T-helper 1 cell treated with Interleukin-12 subunit alpha and Interleukin-12 subunit beta and Interleukin-4 antibody, amounts not matched to agents 30 μg/mL and 1 μg/mL, for 36 hours (primary cell): ENCODE measurements at regions not wholly inside any gene's neighbourhood (a gene's known extent, or its start where the extent isn't known, plus 50 kb on each side); places are given as distances from the start of the nearest gene placed in this dataset.

ENCODE experiments used
- H3K27ac Mint-ChIP-seq: one replicate; pipeline ENCODE4 v1.8.0; 2021; ENCODE audit warnings: mild to moderate bottlenecking, mixed read lengths
- H3K27me3 Mint-ChIP-seq: one replicate; pipeline ENCODE4 v1.8.0; 2021; ENCODE audit warnings: low read depth, mixed read lengths
- H3K36me3 Mint-ChIP-seq: one replicate; pipeline ENCODE4 v1.8.0; 2021; ENCODE audit warnings: low read depth, mixed read lengths
- H3K4me1 Mint-ChIP-seq: one replicate; pipeline ENCODE4 v1.8.0; 2021; ENCODE audit warnings: low read depth, mixed read lengths
- H3K4me3 Mint-ChIP-seq: one replicate; pipeline ENCODE4 v1.8.0; 2021; ENCODE audit warnings: mild to moderate bottlenecking, moderate library complexity, mixed read lengths
- H3K9me3 Mint-ChIP-seq: one replicate; pipeline ENCODE4 v1.8.0; 2021; ENCODE audit warnings: mixed read lengths

DNA sequence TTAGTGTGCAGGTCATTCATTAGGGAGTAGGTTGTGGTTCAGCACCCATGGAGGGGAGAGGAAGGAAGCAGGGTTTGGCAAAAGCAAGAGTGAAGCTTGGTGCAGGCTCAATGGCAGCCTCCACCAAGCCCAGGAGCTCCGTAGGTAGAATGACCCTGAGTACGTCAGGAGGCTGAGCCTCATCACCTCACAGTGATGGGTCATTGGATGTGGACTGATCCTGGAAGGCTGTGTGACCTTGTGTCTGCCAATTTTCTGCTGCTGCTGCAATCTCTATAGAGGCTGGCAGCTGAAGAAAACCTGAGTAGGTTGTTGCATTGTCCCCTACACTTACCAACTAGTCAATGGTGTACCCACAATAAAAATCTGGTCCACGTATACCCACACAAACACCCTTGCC lies 173.1 kb downstream of the ASCL1 start:
- no peaks in the 10 kb centered on the region for H3K27me3 Mint-ChIP-seq

DNA sequence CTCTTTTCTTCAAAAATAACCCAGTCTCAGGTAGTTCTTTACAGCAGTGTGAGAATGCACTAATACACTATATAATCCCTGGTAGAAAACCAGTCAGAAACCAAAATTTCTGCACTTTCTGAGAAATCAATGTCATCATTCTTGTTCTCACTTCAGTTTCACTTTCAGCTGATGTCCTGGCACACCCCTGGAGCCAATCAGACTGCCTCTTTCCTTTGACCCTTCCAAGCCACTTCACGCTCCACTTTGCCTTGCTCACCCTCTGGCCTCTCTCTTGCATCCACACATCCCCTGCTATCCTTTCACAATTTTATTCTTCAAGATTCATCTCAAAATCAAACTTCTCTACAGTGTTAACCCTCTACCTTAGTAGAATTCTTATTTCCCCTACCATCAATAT lies 181.1 kb downstream of the ASCL1 start:
- Mint-ChIP-seq H3K9me3 (peaks cover 39% of the 10 kb centered on the region), H3K27me3 (no peaks in the 10 kb centered on the region), H3K36me3 (peaks cover 2% of the 10 kb centered on the region), H3K27ac (no peak overlapping the region), H3K4me3 (no peak overlapping the region), H3K4me1 (peaks cover 5% of the 10 kb centered on the region)

More for the DNA sequence above, 173.1 kb downstream of the ASCL1 start:
- Mint-ChIP-seq H3K27ac (no peak overlapping the region), H3K9me3 (peaks cover 21% of the 10 kb centered on the region), H3K36me3 (peaks cover 2% of the 10 kb centered on the region), H3K4me1 (no peaks in the 10 kb centered on the region), H3K4me3 (no peak overlapping the region)

DNA sequence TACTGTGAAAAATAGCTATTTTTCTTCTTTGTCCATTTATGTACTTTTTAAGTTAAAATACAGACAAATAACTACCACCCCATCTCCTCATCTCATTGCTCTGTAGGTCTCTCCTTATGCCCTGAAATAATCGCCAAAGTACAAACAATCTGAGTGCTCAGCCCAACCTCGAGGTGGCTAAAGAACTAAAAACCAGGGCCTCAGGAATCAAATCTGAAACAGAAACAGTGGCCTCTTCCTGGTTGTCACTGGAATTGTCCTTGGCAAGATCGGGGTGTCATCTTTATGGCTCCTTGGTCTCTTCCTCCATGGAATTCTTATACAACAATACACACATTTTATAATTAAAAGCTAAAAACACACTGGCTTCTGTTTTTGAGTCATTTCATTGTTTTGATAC lies 182.4 kb downstream of the ASCL1 start:
- peaks cover 5% of the 10 kb centered on the region for H3K4me1 Mint-ChIP-seq
- no peaks in the 10 kb centered on the region for H3K36me3 Mint-ChIP-seq
- H3K9me3 Mint-ChIP-seq, result peaks cover 27% of the 10 kb centered on the region
- H3K27ac Mint-ChIP-seq, result no peak overlapping the region
- H3K27me3 Mint-ChIP-seq, result no peaks in the 10 kb centered on the region
- no peak overlapping the region for H3K4me3 Mint-ChIP-seq

DNA sequence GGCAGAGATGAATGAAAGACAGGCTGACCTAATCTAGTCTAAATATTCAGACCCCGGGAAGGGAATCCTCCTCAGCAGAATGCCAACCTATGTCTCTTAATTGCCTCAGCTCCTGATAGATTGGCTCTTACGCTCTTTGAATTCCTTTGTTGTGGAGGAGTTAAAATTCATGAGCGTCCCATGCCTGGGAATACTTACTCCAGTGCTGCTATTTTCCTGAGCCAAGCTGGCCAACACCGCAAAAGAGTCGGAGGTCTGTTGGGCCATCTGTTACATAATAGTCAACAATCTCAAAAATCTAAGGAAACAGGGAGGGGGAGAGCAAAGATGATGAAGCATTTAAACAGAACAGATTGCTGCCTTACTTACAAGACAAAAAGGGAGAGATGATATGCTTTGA lies 182.8 kb downstream of the ASCL1 start:
- H3K36me3 Mint-ChIP-seq, result no peaks in the 10 kb centered on the region
- H3K27me3 Mint-ChIP-seq, result no peaks in the 10 kb centered on the region
- no peak overlapping the region for H3K27ac Mint-ChIP-seq
- peaks cover 5% of the 10 kb centered on the region for H3K4me1 Mint-ChIP-seq
- peaks cover 25% of the 10 kb centered on the region for H3K9me3 Mint-ChIP-seq
- no peak overlapping the region for H3K4me3 Mint-ChIP-seq

DNA sequence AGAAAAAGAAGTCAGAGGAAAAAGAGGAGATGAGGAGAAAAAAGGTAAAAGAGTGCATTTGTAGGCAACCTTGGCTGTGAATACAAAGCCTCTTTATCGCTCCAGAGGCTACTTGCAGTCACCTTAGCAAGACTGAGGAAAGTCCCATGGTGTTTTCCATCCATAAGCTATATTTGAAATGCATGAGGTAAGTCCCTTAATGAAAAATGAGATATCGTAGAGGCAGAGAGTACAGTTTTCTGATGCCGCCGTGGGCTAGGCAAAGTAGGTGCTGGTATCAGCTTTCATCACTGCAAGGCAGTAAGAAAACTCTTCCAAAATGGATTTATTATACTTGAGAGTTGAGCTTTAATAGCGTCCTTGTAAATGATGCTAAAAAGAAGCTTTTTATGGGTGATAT lies 186.8 kb downstream of the ASCL1 start:
- Mint-ChIP-seq H3K27me3 (no peaks in the 10 kb centered on the region), H3K9me3 (no peaks in the 10 kb centered on the region), H3K27ac (no peak overlapping the region), H3K4me3 (no peak overlapping the region), H3K36me3 (no peaks in the 10 kb centered on the region), H3K4me1 (no peaks in the 10 kb centered on the region)

DNA sequence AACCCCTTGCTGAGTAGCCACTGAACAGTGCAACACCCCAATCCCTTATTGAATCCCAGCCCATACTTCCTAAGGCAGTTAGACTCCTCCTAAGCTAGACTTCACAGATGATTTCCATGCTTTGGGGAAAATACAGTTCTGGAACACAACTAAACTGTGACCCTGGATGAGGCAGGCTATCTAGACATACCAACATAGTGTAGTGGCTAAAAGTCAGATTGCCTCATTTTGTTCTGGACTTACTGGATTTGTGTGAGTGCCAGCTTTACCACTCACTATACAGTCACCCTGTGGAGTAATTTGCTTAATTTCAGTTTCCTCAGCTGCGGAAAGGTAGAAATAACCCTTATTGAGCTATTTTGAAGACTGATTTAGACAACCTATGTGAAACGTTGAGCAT lies 203.1 kb downstream of the ASCL1 start:
- Mint-ChIP-seq H3K4me1 (no peaks in the 10 kb centered on the region), H3K27ac (no peak overlapping the region), H3K36me3 (no peaks in the 10 kb centered on the region), H3K4me3 (no peak overlapping the region), H3K27me3 (peaks cover 3% of the 10 kb centered on the region), H3K9me3 (peaks cover 13% of the 10 kb centered on the region)

DNA sequence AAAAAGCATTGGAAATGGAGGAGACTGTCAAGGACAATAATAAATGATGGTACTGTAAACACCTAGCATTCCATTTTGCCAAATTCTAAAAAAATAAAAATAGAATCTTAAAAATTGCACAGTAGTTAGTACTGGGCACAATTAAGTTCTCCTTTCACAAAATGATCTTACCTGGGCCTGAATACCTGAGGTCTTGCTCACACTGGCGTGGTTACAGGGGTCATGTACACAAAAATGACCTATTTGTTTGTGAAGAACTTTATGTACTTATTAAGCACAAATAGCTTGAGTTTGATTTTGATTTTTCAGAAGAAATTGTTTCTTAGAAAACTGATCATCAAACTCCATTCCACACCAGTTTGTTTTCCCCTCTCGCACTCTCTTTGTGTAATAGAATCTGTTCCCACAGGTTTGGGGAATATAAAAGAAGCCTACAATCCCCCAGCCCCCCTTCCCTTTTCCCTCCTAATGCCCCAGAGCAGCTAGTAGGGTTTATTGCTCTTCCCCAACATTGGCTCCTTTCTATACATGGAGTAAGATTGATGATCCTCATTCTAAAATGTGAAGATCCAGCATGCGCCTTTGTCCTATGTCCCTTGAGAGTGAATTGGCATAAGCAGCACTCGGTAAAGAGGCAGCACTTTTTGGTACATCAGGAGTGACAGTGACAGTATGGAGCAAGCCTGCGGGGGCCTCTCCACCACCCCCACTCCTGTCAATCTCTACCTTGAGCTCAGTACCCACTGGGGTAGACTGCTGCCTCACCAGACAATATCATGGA lies 204.3 kb downstream of the ASCL1 start:
- Mint-ChIP-seq H3K27me3 (peaks cover 3% of the 10 kb centered on the region), H3K9me3 (peaks cover 13% of the 10 kb centered on the region), H3K27ac (no peak overlapping the region), H3K36me3 (no peaks in the 10 kb centered on the region), H3K4me3 (no peak overlapping the region), H3K4me1 (no peaks in the 10 kb centered on the region)

DNA sequence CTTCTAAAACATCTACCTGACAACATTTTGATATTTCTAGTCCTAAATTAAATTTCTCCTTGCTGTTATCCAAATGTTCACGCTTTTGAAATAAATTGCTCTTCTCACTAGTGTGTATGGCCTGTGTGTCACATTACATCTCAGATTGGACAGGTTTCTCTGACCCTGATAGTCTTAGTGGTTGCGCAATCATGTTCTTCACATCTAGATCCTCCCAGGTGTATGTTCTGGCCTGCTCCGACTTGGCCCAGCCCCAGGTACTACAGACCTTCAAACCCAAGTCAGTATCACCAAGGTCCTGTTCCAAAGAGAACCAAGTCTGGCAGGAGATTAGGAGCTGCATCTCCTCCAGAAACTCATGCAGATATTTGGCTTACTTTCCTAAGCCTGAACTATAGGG lies 209.5 kb downstream of the ASCL1 start:
- no peaks in the 10 kb centered on the region for H3K4me1 Mint-ChIP-seq

DNA sequence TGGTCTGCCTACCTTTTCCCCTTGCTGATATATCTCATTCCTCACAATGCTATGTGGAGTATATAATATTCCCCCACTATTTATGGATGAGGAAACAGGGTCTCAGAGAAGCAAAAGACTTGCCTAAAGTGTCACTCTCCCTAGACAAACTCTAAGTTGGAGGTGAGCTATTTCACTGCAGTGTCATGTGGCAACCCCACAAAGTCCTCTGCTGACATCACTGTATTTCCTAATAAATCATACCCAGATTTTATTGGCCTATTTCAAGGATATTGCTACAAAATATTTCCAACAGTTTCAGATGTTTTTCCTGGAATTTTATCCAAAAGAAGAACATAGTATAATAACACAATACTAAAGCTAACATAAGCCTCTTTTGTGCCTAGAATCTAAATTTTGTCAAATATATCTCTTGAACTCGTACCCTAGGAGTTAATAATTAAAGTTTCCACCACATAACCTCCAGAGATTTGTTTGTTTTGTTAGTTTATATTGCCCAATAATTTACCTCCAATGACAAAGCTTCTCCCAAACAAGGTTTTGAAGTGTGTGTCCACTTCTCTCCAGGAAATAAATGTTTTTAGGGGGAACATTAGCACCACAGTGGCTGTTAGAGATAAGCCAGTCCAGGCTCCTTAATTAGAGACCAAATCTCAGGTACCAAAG lies 215.1 kb downstream of the ASCL1 start:
- Mint-ChIP-seq H3K36me3 (no peaks in the 10 kb centered on the region), H3K27ac (no peak overlapping the region), H3K9me3 (no peaks in the 10 kb centered on the region), H3K4me3 (no peak overlapping the region), H3K4me1 (no peaks in the 10 kb centered on the region), H3K27me3 (no peaks in the 10 kb centered on the region)

More for the DNA sequence above, 209.5 kb downstream of the ASCL1 start:
- no peaks in the 10 kb centered on the region for H3K36me3 Mint-ChIP-seq
- no peaks in the 10 kb centered on the region for H3K27me3 Mint-ChIP-seq
- H3K27ac Mint-ChIP-seq, result no peak overlapping the region
- H3K9me3 Mint-ChIP-seq, result no peaks in the 10 kb centered on the region
- no peak overlapping the region for H3K4me3 Mint-ChIP-seq

DNA sequence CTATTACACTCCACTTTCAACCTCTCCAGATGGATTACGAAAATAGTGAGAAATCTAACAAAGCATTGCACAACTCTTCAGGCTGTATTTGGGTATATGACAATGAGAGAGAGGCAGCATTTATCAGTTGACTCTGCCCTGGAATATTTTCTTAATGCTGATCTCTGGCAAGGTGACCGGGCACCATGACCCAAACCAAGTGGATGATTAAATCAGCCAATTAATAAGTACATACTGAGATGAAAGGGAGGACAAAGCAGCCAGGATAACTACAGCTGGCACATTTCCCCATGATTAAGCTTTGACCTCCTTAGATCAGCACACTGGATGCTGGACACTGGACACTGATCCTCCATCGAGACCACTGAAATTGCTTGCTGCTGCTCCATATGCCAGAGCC lies 218.2 kb downstream of the ASCL1 start:
- no peak overlapping the region for H3K4me3 Mint-ChIP-seq
- H3K4me1 Mint-ChIP-seq, result no peaks in the 10 kb centered on the region
- no peaks in the 10 kb centered on the region for H3K27me3 Mint-ChIP-seq
- peaks cover 4% of the 10 kb centered on the region for H3K9me3 Mint-ChIP-seq
- no peaks in the 10 kb centered on the region for H3K36me3 Mint-ChIP-seq
- H3K27ac Mint-ChIP-seq, result no peak overlapping the region

DNA sequence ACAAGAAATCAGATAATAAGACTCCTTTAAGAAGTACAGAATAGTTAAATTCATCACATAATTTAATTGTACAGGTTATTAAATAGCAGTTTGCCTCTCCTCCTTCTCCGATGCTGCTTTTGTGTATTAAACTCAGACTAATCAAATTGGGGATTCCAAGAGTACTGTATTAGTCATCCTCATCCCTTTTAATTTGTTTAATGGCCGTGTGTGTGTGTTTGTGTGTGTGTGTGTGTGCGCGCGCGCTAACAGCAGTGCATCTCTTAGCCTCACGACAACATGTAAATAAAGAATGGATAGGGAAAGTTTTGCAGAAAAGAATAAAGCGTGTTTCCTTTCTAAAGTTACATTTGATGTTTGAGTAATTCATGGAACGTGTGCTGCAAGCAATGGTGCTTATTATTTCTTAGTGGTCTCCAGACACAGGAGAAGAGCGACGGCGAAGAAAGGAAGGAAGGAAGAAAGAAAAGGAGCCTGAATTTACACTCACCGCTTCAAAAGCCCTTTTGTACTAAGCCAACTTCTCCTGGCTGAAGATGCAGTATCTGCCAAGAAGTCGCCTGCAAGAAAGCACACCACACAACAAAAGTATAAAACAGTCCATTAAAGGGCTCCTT lies 220.3 kb downstream of the ASCL1 start:
- no peaks in the 10 kb centered on the region for H3K36me3 Mint-ChIP-seq
- H3K9me3 Mint-ChIP-seq, result peaks cover 4% of the 10 kb centered on the region
- H3K4me3 Mint-ChIP-seq, result no peak overlapping the region
- no peaks in the 10 kb centered on the region for H3K4me1 Mint-ChIP-seq
- no peaks in the 10 kb centered on the region for H3K27me3 Mint-ChIP-seq
- no peak overlapping the region for H3K27ac Mint-ChIP-seq

DNA sequence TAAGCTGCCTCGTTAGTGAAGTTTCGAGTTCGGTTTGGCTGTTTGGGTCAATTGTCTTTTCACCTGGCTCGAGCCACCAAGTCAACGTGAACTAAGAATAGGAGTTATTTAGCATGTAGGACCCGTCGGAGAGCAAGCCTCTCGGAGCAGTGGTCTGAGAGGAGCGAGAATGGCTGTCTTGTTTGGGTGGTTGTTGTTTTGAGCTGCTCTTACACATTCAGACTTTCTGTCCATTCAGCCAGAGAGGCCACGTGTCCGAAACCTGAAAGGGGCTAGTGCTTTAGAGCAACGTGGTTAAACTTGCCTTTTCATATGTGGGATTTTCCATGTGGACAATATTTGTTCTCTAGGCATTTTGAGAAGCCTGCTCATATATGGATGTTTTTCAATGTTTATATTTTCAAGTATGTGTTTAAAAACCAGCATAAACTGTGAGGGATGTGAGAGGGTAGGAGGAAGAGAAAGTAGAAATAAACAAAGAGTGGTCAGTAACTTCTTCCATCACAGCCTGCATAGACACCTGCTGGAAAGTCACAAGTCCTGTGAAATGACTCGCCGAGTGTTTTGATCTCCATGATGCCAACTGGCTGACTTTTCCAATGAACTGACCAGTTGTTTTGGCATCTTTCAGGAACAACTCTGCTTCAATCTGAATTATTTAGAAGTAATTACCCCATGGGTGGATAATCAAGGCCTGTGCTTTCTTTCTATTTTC lies 221.0 kb downstream of the ASCL1 start:
- H3K27ac Mint-ChIP-seq, result no peak overlapping the region
- H3K27me3 Mint-ChIP-seq, result no peaks in the 10 kb centered on the region
- H3K36me3 Mint-ChIP-seq, result no peaks in the 10 kb centered on the region
- no peaks in the 10 kb centered on the region for H3K4me1 Mint-ChIP-seq
- H3K9me3 Mint-ChIP-seq, result peaks cover 4% of the 10 kb centered on the region
- no peak overlapping the region for H3K4me3 Mint-ChIP-seq

DNA sequence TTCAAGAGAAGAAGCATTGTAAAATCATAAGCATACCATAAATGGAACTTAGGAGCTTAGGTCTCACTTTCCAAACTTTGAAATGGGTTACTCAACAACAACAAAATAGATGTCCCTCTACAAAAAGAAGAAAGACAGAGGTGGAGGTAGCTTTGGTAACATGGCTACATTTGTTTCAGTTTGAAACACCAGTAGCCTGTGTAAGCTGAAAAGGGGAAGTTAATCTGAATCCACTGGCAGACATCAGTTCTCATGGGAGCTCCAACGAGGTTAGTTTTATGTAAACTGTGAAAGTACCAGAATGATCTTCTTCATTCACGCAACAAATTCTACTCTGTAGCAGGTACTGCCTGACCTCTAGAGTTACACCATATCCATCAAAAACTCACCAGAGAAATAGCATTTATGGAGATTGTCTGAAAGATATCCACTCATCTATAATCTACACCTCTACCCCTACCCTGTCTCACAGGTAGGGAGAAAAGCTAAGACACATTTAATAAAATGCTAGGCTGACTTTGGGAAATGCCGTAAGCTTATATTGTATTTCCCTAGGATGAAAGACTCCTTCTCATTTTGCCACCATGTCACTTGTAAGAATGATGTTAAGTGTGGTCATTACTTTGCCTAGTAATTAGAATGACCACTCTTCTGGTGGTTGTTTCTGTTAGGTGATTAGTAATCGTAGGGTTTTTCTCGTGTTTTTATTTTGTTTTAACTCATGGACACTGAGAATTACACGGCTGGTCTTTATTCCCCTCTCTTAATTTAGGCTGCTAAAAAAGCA lies 224.1 kb downstream of the ASCL1 start:
- H3K27me3 Mint-ChIP-seq, result peaks cover 5% of the 10 kb centered on the region
- no peak overlapping the region for H3K27ac Mint-ChIP-seq

DNA sequence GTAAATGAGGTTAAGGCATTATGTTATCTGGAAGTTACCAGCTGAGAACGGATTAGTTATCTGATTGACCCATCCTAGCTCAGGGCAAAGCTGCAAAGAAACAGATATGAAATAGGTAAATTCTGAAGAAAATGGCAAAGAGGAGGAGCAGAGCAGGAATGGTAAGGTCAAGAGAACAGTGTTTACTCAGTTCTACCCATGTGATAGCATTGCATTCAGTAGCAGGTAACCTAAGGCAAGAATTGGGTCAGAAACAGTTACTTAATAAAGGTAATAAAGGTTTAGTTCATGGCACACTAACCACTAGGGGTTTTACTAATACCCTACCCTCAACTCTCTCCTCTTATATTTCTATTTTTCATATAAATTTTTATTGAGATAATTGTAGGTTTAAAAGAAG lies 224.8 kb downstream of the ASCL1 start:
- Mint-ChIP-seq H3K27me3 (peaks cover 5% of the 10 kb centered on the region), H3K27ac (no peak overlapping the region), H3K9me3 (peaks cover 4% of the 10 kb centered on the region), H3K4me1 (no peaks in the 10 kb centered on the region), H3K4me3 (no peak overlapping the region), H3K36me3 (no peaks in the 10 kb centered on the region)

More for the DNA sequence above, 224.1 kb downstream of the ASCL1 start:
- Mint-ChIP-seq H3K36me3 (no peaks in the 10 kb centered on the region), H3K4me1 (no peaks in the 10 kb centered on the region), H3K4me3 (no peak overlapping the region), H3K9me3 (peaks cover 4% of the 10 kb centered on the region)
